DOHH2 (cell line): ENCODE measurements at regions not wholly inside any gene's neighbourhood (a gene's known extent, or its start where the extent isn't known, plus 50 kb on each side); places are given as distances from the start of the nearest gene placed in this dataset.

Experiments used
- H3F3A ChIP-seq: fragments of 200-600 bp; sonication (generic), shearing (Covaris generic); 2 replicates; pipeline ENCODE4 v1.6.0; 2016; ENCODE audit warnings: antibody characterized with exemption, mild to moderate bottlenecking; ENCODE audit not compliant: control insufficient read depth, insufficient read depth
- H3K27ac ChIP-seq: fragments of 200-600 bp; sonication (generic); 2 replicates; pipeline ENCODE4 v1.5.1; 2014; ENCODE audit warnings: low read depth, mild to moderate bottlenecking, low read length, moderate library complexity
- H3K27me3 ChIP-seq: fragments of 200-600 bp; sonication (generic); 2 replicates; pipeline ENCODE4 v1.6.1; 2014; ENCODE audit warnings: mild to moderate bottlenecking, low read length, mixed read lengths; ENCODE audit not compliant: control insufficient read depth
- H3K36me3 ChIP-seq: fragments of 200-600 bp; sonication (generic); 2 replicates; pipeline ENCODE4 v1.6.1; 2014; ENCODE audit warnings: mild to moderate bottlenecking, low read length, moderate library complexity, mixed read lengths; ENCODE audit not compliant: control insufficient read depth
- H3K4me1 ChIP-seq: fragments of 200-600 bp; sonication (generic); 2 replicates; pipeline ENCODE4 v1.6.1; 2014; ENCODE audit warnings: mild to moderate bottlenecking, low read length, mixed read lengths; ENCODE audit not compliant: control insufficient read depth
- H3K4me2 ChIP-seq: fragments of 200-600 bp; sonication (generic); 2 replicates; pipeline ENCODE4 v1.6.0; 2014; ENCODE audit warnings: mild to moderate bottlenecking, low read length, moderate library complexity
- H3K4me3 ChIP-seq: fragments of 200-600 bp; sonication (generic); 2 replicates; pipeline ENCODE4 v1.5.1; 2014; ENCODE audit warnings: mild to moderate bottlenecking, low read length, mixed read lengths
- H3K79me2 ChIP-seq: fragments of 200-600 bp; sonication (generic); 2 replicates; pipeline ENCODE4 v1.6.1; 2014; ENCODE audit warnings: mild to moderate bottlenecking, low read length, mixed read lengths; ENCODE audit not compliant: control insufficient read depth
- H3K9me2 ChIP-seq: fragments of 200-600 bp; sonication (generic); replicated peaks from 2 replicates; pipeline ENCODE4 v1.6.1; 2014; ENCODE audit warnings: mild to moderate bottlenecking, low read length, mixed read lengths; ENCODE audit not compliant: control insufficient read depth
- H3K9me3 ChIP-seq: fragments of 200-600 bp; sonication (generic); 2 replicates; pipeline ENCODE4 v1.6.1; 2014; ENCODE audit warnings: antibody characterized with exemption, low read length, mixed read lengths; ENCODE audit not compliant: control insufficient read depth, insufficient read depth
- H4K20me1 ChIP-seq: fragments of 200-600 bp; sonication (generic); 2 replicates; pipeline ENCODE4 v1.6.0; 2014; ENCODE audit warnings: low read depth, mild to moderate bottlenecking, antibody characterized with exemption, low read length, moderate library complexity; ENCODE audit not compliant: control insufficient read depth, insufficient read depth
- EZH2phosphoT487 ChIP-seq: fragments of 200-600 bp; sonication (generic); IDR thresholded peaks from 2 replicates; pipeline ENCODE4 v1.6.1; 2017; ENCODE audit warnings: borderline replicate concordance, mild to moderate bottlenecking, antibody characterized with exemption, low read length, moderate library complexity, mixed read lengths
- TF ChIP-seq, protein P1 (sequence below): fragments of 200-600 bp; sonication (generic); IDR thresholded peaks from one replicate; pipeline ENCODE4 v1.5.1; 2014; ENCODE audit warnings: antibody characterized with exemption, mild to moderate bottlenecking, low read depth, low read length; ENCODE audit not compliant: poor library complexity, severe bottlenecking

GRCh38 chr2:65630643-65631042 is 198.2 kb upstream of the SPRED2 start:
- H3K27ac ChIP-seq = no peak overlapping the region
- no peaks in the 10 kb centered on the region for H4K20me1 ChIP-seq
- no peaks in the 10 kb centered on the region for H3K4me1 ChIP-seq
- H3K4me2 ChIP-seq = no peak overlapping the region
- no peaks in the 10 kb centered on the region for H3K36me3 ChIP-seq
- H3F3A ChIP-seq = no peaks in the 10 kb centered on the region
- peaks cover 6% of the 10 kb centered on the region; the same call in 1 of the 2 replicates for H3K27me3 ChIP-seq
- H3K9me3 ChIP-seq = no peaks in the 10 kb centered on the region
- no peak overlapping the region for H3K4me3 ChIP-seq
- H3K9me2 ChIP-seq = no peaks in the 10 kb centered on the region
- no peaks in the 10 kb centered on the region for H3K79me2 ChIP-seq
- TF ChIP-seq EZH2phosphoT487 = no peak
- TF ChIP-seq, protein P1, sequence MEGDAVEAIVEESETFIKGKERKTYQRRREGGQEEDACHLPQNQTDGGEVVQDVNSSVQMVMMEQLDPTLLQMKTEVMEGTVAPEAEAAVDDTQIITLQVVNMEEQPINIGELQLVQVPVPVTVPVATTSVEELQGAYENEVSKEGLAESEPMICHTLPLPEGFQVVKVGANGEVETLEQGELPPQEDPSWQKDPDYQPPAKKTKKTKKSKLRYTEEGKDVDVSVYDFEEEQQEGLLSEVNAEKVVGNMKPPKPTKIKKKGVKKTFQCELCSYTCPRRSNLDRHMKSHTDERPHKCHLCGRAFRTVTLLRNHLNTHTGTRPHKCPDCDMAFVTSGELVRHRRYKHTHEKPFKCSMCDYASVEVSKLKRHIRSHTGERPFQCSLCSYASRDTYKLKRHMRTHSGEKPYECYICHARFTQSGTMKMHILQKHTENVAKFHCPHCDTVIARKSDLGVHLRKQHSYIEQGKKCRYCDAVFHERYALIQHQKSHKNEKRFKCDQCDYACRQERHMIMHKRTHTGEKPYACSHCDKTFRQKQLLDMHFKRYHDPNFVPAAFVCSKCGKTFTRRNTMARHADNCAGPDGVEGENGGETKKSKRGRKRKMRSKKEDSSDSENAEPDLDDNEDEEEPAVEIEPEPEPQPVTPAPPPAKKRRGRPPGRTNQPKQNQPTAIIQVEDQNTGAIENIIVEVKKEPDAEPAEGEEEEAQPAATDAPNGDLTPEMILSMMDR = no peak

DNA sequence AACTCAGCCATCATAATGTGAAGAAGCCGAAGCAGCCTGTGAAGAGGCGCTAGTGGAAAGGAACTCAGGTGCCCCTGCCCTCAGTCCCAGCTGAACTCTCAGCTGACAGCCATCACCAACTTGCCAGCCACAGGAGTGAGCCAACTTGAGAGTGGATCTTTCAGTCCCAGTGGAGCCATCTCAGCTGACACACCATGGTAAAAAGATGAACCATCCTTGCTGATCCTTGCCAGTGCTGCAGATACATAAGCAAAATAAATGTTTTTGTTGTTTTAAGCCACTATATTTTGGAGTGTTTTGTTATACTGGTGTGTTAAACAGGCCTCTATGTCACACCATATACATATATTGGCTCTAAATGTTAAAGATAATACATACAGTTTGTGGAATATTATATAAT is 195.8 kb upstream of the SPRED2 start:
- no peak for TF ChIP-seq EZH2phosphoT487
- H3K9me3 ChIP-seq = no peaks in the 10 kb centered on the region
- H3K27me3 ChIP-seq = no peaks in the 10 kb centered on the region
- H3K4me3 ChIP-seq = no peak overlapping the region
- no peaks in the 10 kb centered on the region for H3F3A ChIP-seq
- H3K4me2 ChIP-seq = no peak overlapping the region
- no peaks in the 10 kb centered on the region for H3K9me2 ChIP-seq
- H4K20me1 ChIP-seq = no peaks in the 10 kb centered on the region
- H3K79me2 ChIP-seq = no peaks in the 10 kb centered on the region
- no peaks in the 10 kb centered on the region for H3K4me1 ChIP-seq
- no peaks in the 10 kb centered on the region for H3K36me3 ChIP-seq
- no peak overlapping the region for H3K27ac ChIP-seq

- Histone ChIP-seq H3F3A (no peaks in the 10 kb centered on the region), H3K4me3 (no peak overlapping the region), H3K36me3 (no peaks in the 10 kb centered on the region), H3K27me3 (no peaks in the 10 kb centered on the region), H3K9me2 (no peaks in the 10 kb centered on the region), H3K9me3 (no peaks in the 10 kb centered on the region), H3K79me2 (no peaks in the 10 kb centered on the region), H4K20me1 (no peaks in the 10 kb centered on the region), H3K27ac (no peak overlapping the region), H3K4me2 (no peak overlapping the region), H3K4me1 (no peaks in the 10 kb centered on the region)
- TF ChIP-seq EZH2phosphoT487 = no peak
- TF ChIP-seq, protein P1 = no peak
Measured at GRCh38 chr2:65626831-65627230, 194.4 kb upstream of the SPRED2 start.

GRCh38 chr2:65625982-65626381 is 193.6 kb upstream of the SPRED2 start:
- H3K27me3 ChIP-seq = no peaks in the 10 kb centered on the region
- no peaks in the 10 kb centered on the region for H3K79me2 ChIP-seq
- H3K4me3 ChIP-seq = no peak overlapping the region
- no peaks in the 10 kb centered on the region for H4K20me1 ChIP-seq
- H3K9me2 ChIP-seq = no peaks in the 10 kb centered on the region
- H3K27ac ChIP-seq = no peak overlapping the region
- no peaks in the 10 kb centered on the region for H3K36me3 ChIP-seq
- no peaks in the 10 kb centered on the region for H3F3A ChIP-seq
- no peaks in the 10 kb centered on the region for H3K9me3 ChIP-seq
- no peaks in the 10 kb centered on the region for H3K4me1 ChIP-seq
- TF ChIP-seq, protein P1 = no peak
- no peak for TF ChIP-seq EZH2phosphoT487
- no peak overlapping the region for H3K4me2 ChIP-seq
